HepG2 (cell line): ENCODE measurements at regions not wholly inside any gene's neighbourhood (a gene's known extent, or its start where the extent isn't known, plus 50 kb on each side); places are given as distances from the start of the nearest gene placed in this dataset.

ENCODE experiments used
- ATAC-seq: fragments of 200-7000 bp; cut with Tn5 transposase; 3 replicates; pipeline ENCODE4 v1.9.1; 2020; ENCODE audit warnings: mild to moderate bottlenecking, moderate library complexity
- BruUV-seq: library from RNA; stranded (reverse); fragments of 400-500 nt; replicated peaks from 2 replicates; lab custom pipeline; 2021; lab: Mats Ljungman, UMichigan
- CTCF ChIA-PET: fragments of 300-600 bp; formaldehyde crosslinking; extraction: SDS; loops from one replicate; lab custom pipeline; 2021; ENCODE audit warnings: low total read pairs, inconsistent platforms, low intra/inter-chr PET ratio; lab: Yijun Ruan, JAX
- POLR2A ChIA-PET: fragments of 350-600 bp; sonication (Branson Sonifier 250); formaldehyde crosslinking; loops from one replicate; lab custom pipeline; 2020; ENCODE audit warnings: antibody characterized with exemption, inconsistent platforms; lab: Yijun Ruan, JAX
- DNase-seq: peaks from one replicate; pipeline ENCODE4 v3.0.0-alpha.2; 2015; ENCODE audit warnings: low spot score
- FAIRE-seq: peaks from 3 replicates; lab custom pipeline; 2011; peaks lifted over from hg19 to GRCh38; lab: Jason Lieb, UNC
- H2AFZ ChIP-seq: one replicate; pipeline ENCODE4 v1.6.1; 2011; ENCODE audit warnings: low read length, inconsistent platforms
- H3K27ac ChIP-seq: fragments of 300-600 bp; 3 replicates; pipeline ENCODE4 v1.8.0; 2011; ENCODE audit warnings: mixed run types, mild to moderate bottlenecking, mixed read lengths, low read length, inconsistent platforms; ENCODE audit not compliant: insufficient read depth; ENCODE audit errors: extremely low read length
- H3K27me3 ChIP-seq, 2 experiments: fragments of 200-600 bp in 1 of 2; 2 replicates in 1 of 2; 3 replicates in 1 of 2; pipeline versions ENCODE4 v1.6.0 to v1.8.0; 2011; ENCODE audit warnings: low read length in 2 of 2, mild to moderate bottlenecking in 2 of 2, moderate library complexity in 2 of 2, inconsistent platforms in 1 of 2; ENCODE audit not compliant: insufficient read depth in 2 of 2, control insufficient read depth in 1 of 2
- H3K36me3 ChIP-seq, 2 experiments: fragments of 200-600 bp in 1 of 2; replicated peaks in 1 of 2; 2 replicates in 1 of 2; 3 replicates in 1 of 2; pipeline versions ENCODE4 v1.5.1 to v1.8.0; 2011; ENCODE audit warnings: low read length in 2 of 2, inconsistent platforms in 1 of 2; ENCODE audit not compliant: insufficient read depth in 2 of 2, control insufficient read depth in 1 of 2
- H3K4me1 ChIP-seq: 2 replicates; pipeline ENCODE4 v1.5.1; 2012; ENCODE audit warnings: low read length, inconsistent platforms; ENCODE audit not compliant: insufficient read depth
- H3K4me2 ChIP-seq: 2 replicates; pipeline ENCODE4 v1.6.0; 2011; ENCODE audit warnings: low read depth, low read length, inconsistent platforms
- H3K4me3 ChIP-seq, 3 experiments: fragments of 200-600 bp in 1 of 3; sonication (generic), shearing (Covaris generic) in 1 of 3; replicated peaks in 1 of 3; 2 replicates each; pipeline ENCODE4 v1.5.1; 2011 to 2016; ENCODE audit warnings: low read length in 3 of 3, inconsistent platforms in 2 of 3, low read depth in 2 of 3, mild to moderate bottlenecking in 2 of 3, control low read depth in 1 of 3, mixed read lengths in 1 of 3; ENCODE audit not compliant: insufficient read depth in 1 of 3
- H3K79me2 ChIP-seq: one replicate; pipeline ENCODE4 v1.6.1; 2011; ENCODE audit warnings: low read length, inconsistent platforms; ENCODE audit not compliant: insufficient read depth
- H3K9ac ChIP-seq: 2 replicates; pipeline ENCODE4 v1.6.0; 2011; ENCODE audit warnings: mild to moderate bottlenecking, low read depth, low read length, inconsistent platforms; ENCODE audit not compliant: insufficient read depth
- H3K9me3 ChIP-seq: 2 replicates; pipeline ENCODE4 v1.5.1; 2012; ENCODE audit warnings: mild to moderate bottlenecking, low read length
- H4K20me1 ChIP-seq: 2 replicates; pipeline ENCODE4 v1.6.0; 2011; ENCODE audit warnings: inconsistent platforms, mild to moderate bottlenecking, low read length, moderate library complexity; ENCODE audit not compliant: insufficient read depth
- CEBPB ChIP-seq: IDR thresholded peaks from 2 replicates; pipeline ENCODE4 v1.6.1; 2011; ENCODE audit warnings: low read depth, low read length, improper control_type of control experiment, borderline replicate concordance
- HDAC2 ChIP-seq: sonication (generic); formaldehyde crosslinking; IDR thresholded peaks from 2 replicates; pipeline ENCODE4 v1.4.0; 2020; ENCODE audit warnings: missing genetic modification reagents
- MAFK ChIP-seq, 2 experiments: IDR thresholded peaks in 1 of 2; conservative IDR thresholded peaks in 1 of 2; 2 replicates each; pipeline ENCODE4 v1.6.1; 2011; ENCODE audit warnings: improper control_type of control experiment in 2 of 2, low read length in 2 of 2
- RORA ChIP-seq: sonication (generic); formaldehyde crosslinking; IDR thresholded peaks from 2 replicates; pipeline ENCODE4 v1.5.0; 2020; ENCODE audit warnings: mild to moderate bottlenecking, missing genetic modification reagents, moderate library complexity
- ZNF274 ChIP-seq: sonication (generic); formaldehyde crosslinking; IDR thresholded peaks from 2 replicates; pipeline ENCODE4 v1.5.1; 2020; ENCODE audit warnings: mild to moderate bottlenecking, missing genetic modification reagents
- WGBS: methylation state at CpG from one replicate; pipeline ENCODE4 v1.1.6; 2017; ENCODE audit warnings: low lambda C conversion rate; 5-methylcytosine and 5-hydroxymethylcytosine counted together
- in situ Hi-C: cut with HindIII; loops from 2 replicates; pipeline ENCODE4 v1.10.0; 2017; ENCODE audit warnings: low pct_unique_long_range_greater_than_20kb; ENCODE audit not compliant: extremely low pct_ligation_motif_present
- intact Hi-C: fragments of 100-400 bp; cut with micrococcal nuclease; formaldehyde crosslinking; loops from one replicate; pipeline ENCODE4 v1.10.0; 2022; ENCODE audit not compliant: unreplicated experiment
- TF ChIP-seq, protein P1 (sequence below): sonication (generic); formaldehyde crosslinking; IDR thresholded peaks from 2 replicates; pipeline ENCODE4 v1.8.1; 2023; ENCODE audit warnings: mild to moderate bottlenecking, missing genetic modification reagents
- TF ChIP-seq, protein P2 (sequence below): sonication (generic); formaldehyde crosslinking; IDR thresholded peaks from 2 replicates; pipeline ENCODE4 v1.8.1; 2023; ENCODE audit warnings: missing genetic modification reagents, inconsistent platforms, borderline replicate concordance
- TF ChIP-seq, protein P3 (sequence below): sonication (generic); formaldehyde crosslinking; IDR thresholded peaks from 2 replicates; pipeline ENCODE4 v1.5.1; 2020; ENCODE audit warnings: missing genetic modification reagents, mild to moderate bottlenecking, borderline replicate concordance
- TF ChIP-seq, protein P4 (sequence below): sonication (generic); formaldehyde crosslinking; IDR thresholded peaks from 2 replicates; pipeline ENCODE4 v1.8.1; 2022; ENCODE audit warnings: low read depth, mild to moderate bottlenecking, missing genetic modification reagents
- TF ChIP-seq, protein P5 (sequence below): sonication (generic); formaldehyde crosslinking; IDR thresholded peaks from 2 replicates; pipeline ENCODE4 v1.8.1; 2023; ENCODE audit warnings: missing genetic modification reagents, mild to moderate bottlenecking, borderline replicate concordance

DNA sequence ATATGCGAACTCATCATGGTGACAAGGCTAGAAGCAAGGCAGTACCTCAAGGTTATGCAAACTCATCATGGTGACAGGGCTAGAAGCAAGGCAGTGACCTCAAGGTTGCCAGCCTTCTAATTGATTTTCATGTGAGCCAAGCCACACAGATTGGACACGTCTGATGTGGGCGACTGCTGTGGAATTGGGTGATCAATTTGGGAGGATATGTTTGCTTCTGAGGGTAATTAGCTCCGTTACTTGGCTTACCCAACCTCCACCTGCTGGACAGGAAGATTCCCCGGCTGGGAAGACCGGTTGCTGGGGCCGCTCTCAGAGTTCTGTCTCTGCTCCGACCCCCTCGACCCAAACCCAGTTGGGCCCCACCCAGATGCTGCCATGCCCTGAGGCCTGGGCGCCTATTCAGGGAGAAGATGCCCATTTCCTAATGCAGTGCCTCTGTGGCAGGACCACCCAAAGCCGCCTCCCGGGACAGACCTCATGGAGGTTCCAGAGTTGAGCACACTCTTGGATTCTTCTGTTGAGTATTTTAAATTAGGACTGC is 69.9 kb upstream of the SHANK2 start (continued):
- TF ChIP-seq, protein P1, sequence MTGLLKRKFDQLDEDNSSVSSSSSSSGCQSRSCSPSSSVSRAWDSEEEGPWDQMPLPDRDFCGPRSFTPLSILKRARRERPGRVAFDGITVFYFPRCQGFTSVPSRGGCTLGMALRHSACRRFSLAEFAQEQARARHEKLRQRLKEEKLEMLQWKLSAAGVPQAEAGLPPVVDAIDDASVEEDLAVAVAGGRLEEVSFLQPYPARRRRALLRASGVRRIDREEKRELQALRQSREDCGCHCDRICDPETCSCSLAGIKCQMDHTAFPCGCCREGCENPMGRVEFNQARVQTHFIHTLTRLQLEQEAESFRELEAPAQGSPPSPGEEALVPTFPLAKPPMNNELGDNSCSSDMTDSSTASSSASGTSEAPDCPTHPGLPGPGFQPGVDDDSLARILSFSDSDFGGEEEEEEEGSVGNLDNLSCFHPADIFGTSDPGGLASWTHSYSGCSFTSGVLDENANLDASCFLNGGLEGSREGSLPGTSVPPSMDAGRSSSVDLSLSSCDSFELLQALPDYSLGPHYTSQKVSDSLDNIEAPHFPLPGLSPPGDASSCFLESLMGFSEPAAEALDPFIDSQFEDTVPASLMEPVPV (CRISPR knock-in tag): no peak
- TF ChIP-seq HDAC2 (CRISPR knock-in tag): no peak
- 0 out of 4 replicates have a peak, but pooled peaks of 1 of the 2 experiments have one; percentile 33 for TF ChIP-seq MAFK (conservative IDR thresholded peaks at IDR 0.05 in 1 of 2, IDR thresholded peaks at IDR 0.05 in 1 of 2; ENCODE audit: low read length in 2 of 2)
- no peak for TF ChIP-seq ZNF274
- TF ChIP-seq, protein P2, sequence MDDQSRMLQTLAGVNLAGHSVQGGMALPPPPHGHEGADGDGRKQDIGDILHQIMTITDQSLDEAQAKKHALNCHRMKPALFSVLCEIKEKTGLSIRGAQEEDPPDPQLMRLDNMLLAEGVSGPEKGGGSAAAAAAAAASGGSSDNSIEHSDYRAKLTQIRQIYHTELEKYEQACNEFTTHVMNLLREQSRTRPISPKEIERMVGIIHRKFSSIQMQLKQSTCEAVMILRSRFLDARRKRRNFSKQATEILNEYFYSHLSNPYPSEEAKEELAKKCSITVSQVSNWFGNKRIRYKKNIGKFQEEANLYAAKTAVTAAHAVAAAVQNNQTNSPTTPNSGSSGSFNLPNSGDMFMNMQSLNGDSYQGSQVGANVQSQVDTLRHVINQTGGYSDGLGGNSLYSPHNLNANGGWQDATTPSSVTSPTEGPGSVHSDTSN (CRISPR knock-in tag): no peak

DNA sequence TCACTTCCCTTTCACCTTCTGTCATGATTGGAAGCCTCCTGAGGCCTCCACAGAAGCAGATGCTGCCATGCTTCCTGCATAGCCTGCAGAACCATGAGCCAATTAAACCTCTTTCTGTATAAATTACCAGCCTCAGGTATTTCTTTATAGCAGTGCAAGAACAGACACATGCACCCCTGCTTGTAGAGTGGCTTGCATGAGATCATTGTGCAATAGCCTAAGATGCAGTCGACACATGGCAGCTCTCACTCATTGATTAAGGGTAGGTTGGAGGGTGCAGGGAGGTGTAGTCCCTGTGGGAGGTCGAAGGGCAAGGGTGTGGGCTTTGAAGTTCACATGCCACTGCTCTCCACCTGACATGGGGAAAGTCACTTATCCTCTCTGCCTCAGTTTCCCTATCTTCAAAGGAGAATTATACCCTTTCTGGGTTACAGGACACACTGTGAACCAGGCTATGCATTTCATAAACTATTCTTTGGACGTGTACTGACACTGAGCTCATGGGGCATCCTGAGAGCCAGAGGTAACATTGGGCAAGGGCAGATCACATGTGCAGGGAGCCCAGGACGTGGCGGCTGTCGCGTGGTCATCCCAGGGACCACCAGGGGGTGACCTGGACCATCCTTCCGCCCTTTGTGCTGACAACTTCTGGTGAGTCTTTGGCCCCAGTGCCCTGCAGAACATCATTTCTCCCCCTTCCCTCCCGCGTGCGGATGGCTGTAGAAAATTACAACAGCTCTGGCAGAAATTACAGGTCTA is 69.2 kb upstream of the SHANK2 start:
- in situ Hi-C loops: no loop called here
- no peak for FAIRE-seq
- CTCF ChIA-PET: no interaction called here
- TF ChIP-seq, protein P3, sequence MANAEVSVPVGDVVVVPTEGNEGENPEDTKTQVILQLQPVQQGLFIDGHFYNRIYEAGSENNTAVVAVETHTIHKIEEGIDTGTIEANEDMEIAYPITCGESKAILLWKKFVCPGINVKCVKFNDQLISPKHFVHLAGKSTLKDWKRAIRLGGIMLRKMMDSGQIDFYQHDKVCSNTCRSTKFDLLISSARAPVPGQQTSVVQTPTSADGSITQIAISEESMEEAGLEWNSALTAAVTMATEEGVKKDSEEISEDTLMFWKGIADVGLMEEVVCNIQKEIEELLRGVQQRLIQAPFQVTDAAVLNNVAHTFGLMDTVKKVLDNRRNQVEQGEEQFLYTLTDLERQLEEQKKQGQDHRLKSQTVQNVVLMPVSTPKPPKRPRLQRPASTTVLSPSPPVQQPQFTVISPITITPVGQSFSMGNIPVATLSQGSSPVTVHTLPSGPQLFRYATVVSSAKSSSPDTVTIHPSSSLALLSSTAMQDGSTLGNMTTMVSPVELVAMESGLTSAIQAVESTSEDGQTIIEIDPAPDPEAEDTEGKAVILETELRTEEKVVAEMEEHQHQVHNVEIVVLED (CRISPR knock-in tag): no peak
- TF ChIP-seq, protein P4, sequence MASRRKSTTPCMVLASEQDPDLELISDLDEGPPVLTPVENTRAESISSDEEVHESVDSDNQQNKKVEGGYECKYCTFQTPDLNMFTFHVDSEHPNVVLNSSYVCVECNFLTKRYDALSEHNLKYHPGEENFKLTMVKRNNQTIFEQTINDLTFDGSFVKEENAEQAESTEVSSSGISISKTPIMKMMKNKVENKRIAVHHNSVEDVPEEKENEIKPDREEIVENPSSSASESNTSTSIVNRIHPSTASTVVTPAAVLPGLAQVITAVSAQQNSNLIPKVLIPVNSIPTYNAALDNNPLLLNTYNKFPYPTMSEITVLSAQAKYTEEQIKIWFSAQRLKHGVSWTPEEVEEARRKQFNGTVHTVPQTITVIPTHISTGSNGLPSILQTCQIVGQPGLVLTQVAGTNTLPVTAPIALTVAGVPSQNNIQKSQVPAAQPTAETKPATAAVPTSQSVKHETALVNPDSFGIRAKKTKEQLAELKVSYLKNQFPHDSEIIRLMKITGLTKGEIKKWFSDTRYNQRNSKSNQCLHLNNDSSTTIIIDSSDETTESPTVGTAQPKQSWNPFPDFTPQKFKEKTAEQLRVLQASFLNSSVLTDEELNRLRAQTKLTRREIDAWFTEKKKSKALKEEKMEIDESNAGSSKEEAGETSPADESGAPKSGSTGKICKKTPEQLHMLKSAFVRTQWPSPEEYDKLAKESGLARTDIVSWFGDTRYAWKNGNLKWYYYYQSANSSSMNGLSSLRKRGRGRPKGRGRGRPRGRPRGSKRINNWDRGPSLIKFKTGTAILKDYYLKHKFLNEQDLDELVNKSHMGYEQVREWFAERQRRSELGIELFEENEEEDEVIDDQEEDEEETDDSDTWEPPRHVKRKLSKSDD: no peak
- TF ChIP-seq CEBPB (peak; percentile 63), RORA (CRISPR knock-in tag) (no peak)
- TF ChIP-seq, protein P5, sequence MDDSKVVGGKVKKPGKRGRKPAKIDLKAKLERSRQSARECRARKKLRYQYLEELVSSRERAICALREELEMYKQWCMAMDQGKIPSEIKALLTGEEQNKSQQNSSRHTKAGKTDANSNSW: no peak

More for the DNA sequence above, 69.2 kb upstream of the SHANK2 start:
- no TSS peak for BruUV-seq
- Histone ChIP-seq H3K79me2 (no peaks in the 10 kb centered on the region), H3K4me3 (no peak overlapping the region), H3K27ac (no peak overlapping the region), H3K4me1 (peaks cover 20% of the 10 kb centered on the region), H3K9ac (no peak overlapping the region), H3K27me3 (peaks cover 3 to 43% of the 10 kb centered on the region in 2 experiments; a peak in 4 of 5 replicates), H3K36me3 (no peaks in the 10 kb centered on the region), H3K9me3 (peaks cover 11% of the 10 kb centered on the region), H4K20me1 (peaks cover 3% of the 10 kb centered on the region; the same call in 1 of the 2 replicates), H3K4me2 (no peak overlapping the region), H2AFZ (no peak overlapping the region)
- intact Hi-C loops: no loop called here
- DNase-seq: no peak
- WGBS: 74% methylated on average over 7 of the region's 11 CpGs
- ATAC-seq: no peak
- POLR2A ChIA-PET: interaction anchor here (1.2 kb wide), 1 partner anchor 69 kb away, joined by 3 read pairs; the partner anchor contains the start of gene SHANK2
